ENCODE measurements at regions not wholly inside any gene's neighbourhood (a gene's known extent, or its start where the extent isn't known, plus 50 kb on each side); places are given as distances from the start of the nearest gene placed in this dataset.

DNA sequence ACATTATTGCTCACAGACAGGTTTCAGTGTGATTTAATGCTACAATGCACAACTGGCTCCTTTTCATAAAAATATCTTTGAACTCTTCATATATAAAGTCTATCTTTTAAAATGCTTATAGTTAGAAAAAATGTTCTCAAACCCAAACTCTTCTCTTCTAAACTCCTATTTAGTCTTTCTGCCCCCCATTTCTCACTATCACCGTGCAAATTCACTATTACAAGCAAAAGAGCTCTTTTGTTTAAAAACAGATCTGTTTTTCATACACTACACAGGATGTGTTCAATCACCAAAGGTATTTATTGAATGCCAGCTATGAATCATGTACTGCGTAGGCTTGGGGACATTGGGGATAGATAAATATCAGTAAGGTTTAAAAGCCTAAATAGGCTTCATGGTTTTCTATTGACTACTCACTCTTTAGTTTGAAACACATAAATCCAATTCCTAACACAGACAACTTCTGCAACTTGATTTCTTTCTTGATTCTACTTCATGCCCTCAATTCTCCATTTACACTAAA lies 692.3 kb downstream of the C12orf50 start:
- peaks cover 5% of the 10 kb centered on the region in 2 experiments; a peak in 2 of 4 replicates for H3K4me1 Mint-ChIP-seq
- no peak overlapping the region for H4K8ac ChIP-seq (replicated peaks; ENCODE audit: insufficient read length, low read depth, low read length)
- no peak for DNase-seq
- H4K91ac ChIP-seq (ENCODE audit: insufficient read length, low read depth, low read length) = no peak overlapping the region
- H3K27ac Mint-ChIP-seq = no peak overlapping the region; a peak in 1 of 7 replicates
- H3K27me3 Mint-ChIP-seq (ENCODE audit: low read depth) = no peaks in the 10 kb centered on the region
- no peak overlapping the region for H3K9ac ChIP-seq (ENCODE audit: extremely low read depth, insufficient read length, low read length)
- H3K56ac ChIP-seq (ENCODE audit: insufficient read length, low read depth, low read length) = no peak overlapping the region
- H3K23me2 ChIP-seq (ENCODE audit: insufficient read length, low read depth, low read length, poor library complexity, severe bottlenecking) = no peaks in the 10 kb centered on the region
- no peak overlapping the region for H2BK20ac ChIP-seq (ENCODE audit: low read depth, low read length, poor library complexity, severe bottlenecking)
- TF ChIP-seq, protein P1, sequence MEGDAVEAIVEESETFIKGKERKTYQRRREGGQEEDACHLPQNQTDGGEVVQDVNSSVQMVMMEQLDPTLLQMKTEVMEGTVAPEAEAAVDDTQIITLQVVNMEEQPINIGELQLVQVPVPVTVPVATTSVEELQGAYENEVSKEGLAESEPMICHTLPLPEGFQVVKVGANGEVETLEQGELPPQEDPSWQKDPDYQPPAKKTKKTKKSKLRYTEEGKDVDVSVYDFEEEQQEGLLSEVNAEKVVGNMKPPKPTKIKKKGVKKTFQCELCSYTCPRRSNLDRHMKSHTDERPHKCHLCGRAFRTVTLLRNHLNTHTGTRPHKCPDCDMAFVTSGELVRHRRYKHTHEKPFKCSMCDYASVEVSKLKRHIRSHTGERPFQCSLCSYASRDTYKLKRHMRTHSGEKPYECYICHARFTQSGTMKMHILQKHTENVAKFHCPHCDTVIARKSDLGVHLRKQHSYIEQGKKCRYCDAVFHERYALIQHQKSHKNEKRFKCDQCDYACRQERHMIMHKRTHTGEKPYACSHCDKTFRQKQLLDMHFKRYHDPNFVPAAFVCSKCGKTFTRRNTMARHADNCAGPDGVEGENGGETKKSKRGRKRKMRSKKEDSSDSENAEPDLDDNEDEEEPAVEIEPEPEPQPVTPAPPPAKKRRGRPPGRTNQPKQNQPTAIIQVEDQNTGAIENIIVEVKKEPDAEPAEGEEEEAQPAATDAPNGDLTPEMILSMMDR (conservative IDR thresholded peaks at IDR 0.05) = no peak
- no peak overlapping the region for H3K4me2 ChIP-seq (ENCODE audit: insufficient read depth, insufficient read length, low read length)
- no peaks in the 10 kb centered on the region for H3K9me3 Mint-ChIP-seq
- H3K14ac ChIP-seq (ENCODE audit: insufficient read depth, low read length) = no peak overlapping the region
- no peak overlapping the region for H3K18ac ChIP-seq (ENCODE audit: insufficient read length, low read depth, low read length)
- WGBS (ENCODE audit: extremely low coverage, insufficient read length, low lambda C conversion rate) = no CpG with 5 or more reads among the region's 2 CpGs
- no peak overlapping the region for H3T11ph ChIP-seq (ENCODE audit: low read length)
- no peaks in the 10 kb centered on the region for H3K9me3 ChIP-seq (ENCODE audit: control insufficient read depth, low read depth, low read length)
- no peak overlapping the region for H4K5ac ChIP-seq (ENCODE audit: insufficient read length, low read depth, low read length)
- H3K23ac ChIP-seq (ENCODE audit: insufficient read length, low read depth, low read length) = no peak overlapping the region
- no peaks in the 10 kb centered on the region for H3K4me1 ChIP-seq (ENCODE audit: insufficient read depth, low read length)
- H3K4me3 Mint-ChIP-seq = no peak overlapping the region
- no peak overlapping the region for H2BK5ac ChIP-seq (ENCODE audit: insufficient read length, low read length)
- H3K79me2 ChIP-seq (ENCODE audit: insufficient read depth, low read length) = no peaks in the 10 kb centered on the region
- no peak overlapping the region for H2BK120ac ChIP-seq (ENCODE audit: low read depth, low read length, poor library complexity, severe bottlenecking)
- H3K27ac ChIP-seq (ENCODE audit: insufficient read length, low read depth, low read length) = no peak overlapping the region
- H3K27me3 ChIP-seq (ENCODE audit: insufficient read depth, low read length) = no peaks in the 10 kb centered on the region
- no peak overlapping the region for H3K4ac ChIP-seq (ENCODE audit: low read depth, low read length)
- H2BK15ac ChIP-seq (ENCODE audit: low read depth, low read length) = no peak overlapping the region
- no peaks in the 10 kb centered on the region for H4K20me1 ChIP-seq (ENCODE audit: control insufficient read depth, insufficient read depth, insufficient read length)
- no peak overlapping the region for H2AFZ ChIP-seq (ENCODE audit: low read length)
- H3K79me1 ChIP-seq (ENCODE audit: insufficient read depth, low read depth, low read length, poor library complexity, severe bottlenecking) = no peaks in the 10 kb centered on the region
- no peaks in the 10 kb centered on the region for H3K36me3 Mint-ChIP-seq (ENCODE audit: insufficient read depth in 1 of 3, low read depth in 3 of 3)
- H2BK12ac ChIP-seq (ENCODE audit: insufficient read length, low read depth, low read length) = no peak overlapping the region
- H2AK5ac ChIP-seq (ENCODE audit: insufficient read length, low read length) = no peak overlapping the region
